ENCODE measurements at regions not wholly inside any gene's neighbourhood (a gene's known extent, or its start where the extent isn't known, plus 50 kb on each side); places are given as distances from the start of the nearest gene placed in this dataset.

DNA sequence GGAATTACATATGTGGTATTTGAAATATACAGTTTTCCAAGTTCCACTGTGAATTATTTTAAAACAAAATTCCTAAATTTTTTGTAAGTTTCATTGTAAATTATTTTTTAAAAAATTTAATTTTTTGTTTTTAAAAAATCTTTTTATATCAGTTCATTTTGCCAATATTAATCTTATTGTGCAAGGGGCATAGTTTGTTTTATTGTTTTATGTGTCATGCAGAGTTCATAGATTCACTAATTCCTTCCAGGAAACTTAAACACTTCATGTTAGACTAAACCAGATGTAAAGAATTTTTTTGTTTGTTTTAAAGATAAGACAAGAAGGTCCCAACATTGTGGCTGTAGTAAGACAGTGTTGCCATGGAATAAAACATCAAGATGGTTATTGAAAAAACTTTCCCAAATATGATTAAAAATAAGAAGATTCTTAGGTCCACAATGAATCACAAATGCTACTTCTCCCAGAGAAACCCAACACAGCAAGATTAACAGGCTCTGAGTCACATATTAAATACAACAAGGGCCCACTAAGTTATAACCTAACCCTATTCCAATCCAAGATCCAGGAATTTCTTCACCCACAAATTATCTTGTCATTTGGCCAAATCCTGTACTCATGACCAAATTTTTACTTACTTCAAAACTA lies 464.7 kb upstream of the IGFBP3 start:
- DNase-seq (ENCODE audit: low read depth) = no peak
- H3K4me3 ChIP-seq (ENCODE audit: low read depth, low read length) = no peak overlapping the region
- TF ChIP-seq, protein P1, sequence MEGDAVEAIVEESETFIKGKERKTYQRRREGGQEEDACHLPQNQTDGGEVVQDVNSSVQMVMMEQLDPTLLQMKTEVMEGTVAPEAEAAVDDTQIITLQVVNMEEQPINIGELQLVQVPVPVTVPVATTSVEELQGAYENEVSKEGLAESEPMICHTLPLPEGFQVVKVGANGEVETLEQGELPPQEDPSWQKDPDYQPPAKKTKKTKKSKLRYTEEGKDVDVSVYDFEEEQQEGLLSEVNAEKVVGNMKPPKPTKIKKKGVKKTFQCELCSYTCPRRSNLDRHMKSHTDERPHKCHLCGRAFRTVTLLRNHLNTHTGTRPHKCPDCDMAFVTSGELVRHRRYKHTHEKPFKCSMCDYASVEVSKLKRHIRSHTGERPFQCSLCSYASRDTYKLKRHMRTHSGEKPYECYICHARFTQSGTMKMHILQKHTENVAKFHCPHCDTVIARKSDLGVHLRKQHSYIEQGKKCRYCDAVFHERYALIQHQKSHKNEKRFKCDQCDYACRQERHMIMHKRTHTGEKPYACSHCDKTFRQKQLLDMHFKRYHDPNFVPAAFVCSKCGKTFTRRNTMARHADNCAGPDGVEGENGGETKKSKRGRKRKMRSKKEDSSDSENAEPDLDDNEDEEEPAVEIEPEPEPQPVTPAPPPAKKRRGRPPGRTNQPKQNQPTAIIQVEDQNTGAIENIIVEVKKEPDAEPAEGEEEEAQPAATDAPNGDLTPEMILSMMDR (IDR thresholded peaks at IDR 0.05; ENCODE audit: control insufficient read depth, extremely low read depth, insufficient read depth) = no peak

DNA sequence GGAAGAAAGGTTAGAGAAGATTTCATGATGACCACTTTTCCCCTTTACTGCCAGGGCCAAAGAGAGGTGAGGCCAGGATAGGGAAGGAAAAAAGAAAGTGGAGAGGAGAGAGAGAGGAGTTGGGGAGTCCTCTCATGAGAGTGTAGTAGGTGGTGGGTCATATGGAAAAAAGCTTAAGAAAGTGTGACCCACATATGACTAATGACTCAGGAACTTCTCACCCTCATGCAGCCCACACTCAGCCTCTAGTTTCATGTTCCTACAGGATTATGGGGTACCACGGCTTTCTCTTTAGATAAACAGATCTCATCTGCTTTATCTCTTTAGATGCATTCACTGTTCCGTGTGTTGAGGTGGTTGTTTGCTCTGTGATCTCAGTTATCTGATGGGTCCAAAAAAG lies 462.5 kb upstream of the IGFBP3 start:
- DNase-seq (ENCODE audit: low read depth) = no peak
- TF ChIP-seq, protein P1 (IDR thresholded peaks at IDR 0.05; ENCODE audit: control insufficient read depth, extremely low read depth, insufficient read depth) = no peak
- H3K4me3 ChIP-seq (ENCODE audit: low read depth, low read length) = no peak overlapping the region

DNA sequence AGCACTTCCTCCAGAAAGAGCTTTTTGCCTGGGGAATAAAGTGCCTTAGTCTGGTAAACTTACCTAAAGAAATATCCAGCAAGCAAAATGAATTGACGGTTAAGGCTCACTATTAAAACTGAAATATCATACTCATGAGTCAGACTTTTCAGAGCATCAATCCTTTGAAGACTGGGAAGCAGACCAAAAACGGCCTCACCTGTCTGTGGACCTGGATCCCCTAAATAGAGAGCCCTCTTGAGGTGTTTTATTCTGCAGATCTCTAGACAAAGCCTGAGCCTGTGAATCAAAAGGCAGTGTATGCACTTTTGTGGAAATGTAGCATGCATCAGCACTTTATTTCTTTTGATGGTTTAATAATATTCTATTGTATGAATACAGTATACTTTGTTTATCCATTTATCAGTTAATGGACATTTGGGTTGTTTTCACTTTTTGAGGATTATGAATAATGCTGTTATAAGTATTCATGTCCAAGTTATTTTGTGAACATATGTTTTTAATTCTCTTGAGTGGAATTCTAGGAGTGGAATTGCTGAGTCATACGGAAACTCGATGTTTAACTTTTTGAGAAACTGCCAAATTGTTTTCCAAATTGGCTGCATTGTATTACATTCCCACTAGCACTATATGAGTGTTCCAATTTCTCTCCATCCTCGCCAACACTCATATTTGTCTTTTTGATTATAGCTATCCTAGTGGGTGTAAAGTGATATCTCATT lies 449.0 kb upstream of the IGFBP3 start:
- no peak for DNase-seq (ENCODE audit: low read depth)
- H3K4me3 ChIP-seq (ENCODE audit: low read depth, low read length) = no peak overlapping the region
- TF ChIP-seq, protein P1 (IDR thresholded peaks at IDR 0.05; ENCODE audit: control insufficient read depth, extremely low read depth, insufficient read depth) = no peak

DNA sequence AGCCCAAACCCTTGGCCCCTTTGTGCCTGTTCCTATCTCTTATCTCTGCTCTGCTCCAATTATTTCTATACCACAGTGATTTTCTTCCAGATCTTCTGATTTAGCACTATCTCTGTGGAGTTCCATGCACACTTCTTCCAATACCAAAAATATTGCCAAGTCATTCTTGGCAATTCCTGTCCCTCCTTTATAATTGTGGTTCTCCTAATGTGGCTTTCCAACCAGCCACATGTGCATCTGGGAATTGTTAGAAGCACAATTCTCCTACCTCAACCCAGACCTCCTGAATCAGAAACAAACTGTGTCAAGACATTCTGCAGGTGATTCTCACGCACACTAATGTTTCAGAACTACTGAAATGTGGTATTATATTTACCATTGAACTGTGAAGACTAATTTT lies 447.8 kb upstream of the IGFBP3 start:
- H3K4me3 ChIP-seq (ENCODE audit: low read depth, low read length) = no peak overlapping the region
- no peak for DNase-seq (ENCODE audit: low read depth)
- TF ChIP-seq, protein P1 (IDR thresholded peaks at IDR 0.05; ENCODE audit: control insufficient read depth, extremely low read depth, insufficient read depth) = no peak

DNA sequence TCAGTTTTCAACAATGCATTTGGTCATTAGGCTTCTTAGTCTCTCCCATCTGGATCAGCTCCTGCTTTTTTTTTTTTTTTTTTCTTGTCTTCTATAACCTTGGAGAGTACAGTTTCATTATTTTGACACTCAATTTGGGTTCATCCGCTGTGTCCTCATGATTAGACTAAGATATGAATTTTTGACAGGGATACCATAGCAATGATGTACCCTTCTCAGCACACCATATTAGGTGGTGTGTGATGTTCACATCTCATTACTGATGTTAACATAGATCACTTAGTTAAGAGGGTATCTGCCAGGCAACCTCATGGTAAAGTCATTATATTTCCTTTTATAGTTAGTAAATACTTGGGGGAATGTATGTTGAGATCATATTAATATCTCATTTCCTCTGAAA lies 445.5 kb upstream of the IGFBP3 start:
- DNase-seq (ENCODE audit: low read depth) = no peak
- H3K4me3 ChIP-seq (ENCODE audit: low read depth, low read length) = no peak overlapping the region
- TF ChIP-seq, protein P1 (IDR thresholded peaks at IDR 0.05; ENCODE audit: control insufficient read depth, extremely low read depth, insufficient read depth) = no peak

DNA sequence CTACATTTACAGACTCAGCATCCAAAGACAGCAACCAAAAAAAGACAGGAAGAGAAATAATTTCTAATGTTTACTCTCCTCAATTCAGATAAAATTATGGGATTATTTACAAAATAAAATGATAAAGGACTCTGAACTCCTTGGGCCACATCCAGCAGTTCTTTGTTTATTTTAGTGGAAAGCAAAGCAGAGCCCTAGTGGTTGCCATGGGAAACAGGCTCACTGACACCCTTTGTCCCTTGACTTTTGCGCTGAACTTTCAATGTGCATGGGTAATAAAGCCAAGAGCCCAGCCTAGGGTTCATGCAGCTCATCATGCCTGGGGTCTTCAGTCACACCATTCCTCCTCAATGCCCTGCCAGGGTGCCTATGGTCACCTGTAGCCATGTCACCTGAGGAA lies 442.6 kb upstream of the IGFBP3 start:
- peak; percentile 25 for DNase-seq (ENCODE audit: low read depth)
- TF ChIP-seq, protein P1 (IDR thresholded peaks at IDR 0.05; ENCODE audit: control insufficient read depth, extremely low read depth, insufficient read depth) = peak; percentile 20; the same call in 1 of the 2 replicates
- H3K4me3 ChIP-seq (ENCODE audit: low read depth, low read length) = no peak overlapping the region
